KOPT-K1 (cell line): ENCODE measurements at regions not wholly inside any gene's neighbourhood (a gene's known extent, or its start where the extent isn't known, plus 50 kb on each side); places are given as distances from the start of the nearest gene placed in this dataset.

ENCODE experiments used
- H3K27ac ChIP-seq: fragments of 200-600 bp; sonication (generic); 2 replicates; pipeline ENCODE4 v1.5.1; 2016; ENCODE audit warnings: antibody characterized with exemption, mild to moderate bottlenecking, low read depth, low read length; ENCODE audit not compliant: poor library complexity, severe bottlenecking
- H3K36me3 ChIP-seq: fragments of 200-600 bp; sonication (generic); 2 replicates; pipeline ENCODE4 v1.5.1; 2017; ENCODE audit warnings: antibody characterized with exemption, mild to moderate bottlenecking, low read length, moderate library complexity; ENCODE audit not compliant: insufficient read depth
- H3K9me3 ChIP-seq: fragments of 200-600 bp; sonication (generic); 2 replicates; pipeline ENCODE4 v1.5.1; 2017; ENCODE audit warnings: antibody characterized with exemption, low read length, mild to moderate bottlenecking; ENCODE audit not compliant: insufficient read depth, poor library complexity, severe bottlenecking

GRCh38 chr18:43514747-43515146 is 237.5 kb upstream of the SYT4 start:
- Histone ChIP-seq H3K36me3 (no peaks in the 10 kb centered on the region), H3K27ac (no peak overlapping the region), H3K9me3 (peaks cover 6% of the 10 kb centered on the region)

- no peak overlapping the region for H3K27ac ChIP-seq
- peaks cover 6% of the 10 kb centered on the region for H3K9me3 ChIP-seq
- no peaks in the 10 kb centered on the region for H3K36me3 ChIP-seq
Observed at GRCh38 chr18:43515481-43515880, 238.2 kb upstream of the SYT4 start.

GRCh38 chr18:43524260-43524659 is 247.0 kb upstream of the SYT4 start:
- H3K9me3 ChIP-seq = no peaks in the 10 kb centered on the region
- H3K36me3 ChIP-seq = no peaks in the 10 kb centered on the region
- no peak overlapping the region for H3K27ac ChIP-seq

DNA sequence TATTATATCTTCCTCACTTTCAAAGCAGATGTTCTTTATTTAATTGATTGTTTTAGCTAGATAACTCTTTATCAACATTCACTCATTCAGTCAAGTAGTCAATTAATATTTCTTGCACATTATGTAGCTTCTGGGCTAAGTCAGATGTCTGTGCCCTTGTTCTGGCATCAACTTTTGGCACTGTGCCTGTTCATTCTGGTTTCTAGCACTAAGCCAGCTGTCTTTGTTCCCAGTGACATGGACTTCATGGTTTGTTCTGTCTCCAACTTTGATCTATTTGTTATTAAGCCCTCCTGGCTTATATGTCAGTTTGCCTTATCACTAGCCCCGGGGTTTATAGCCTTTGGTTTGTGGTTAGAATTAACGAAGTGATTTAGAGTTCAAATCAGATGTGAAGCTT is 247.9 kb upstream of the SYT4 start:
- no peaks in the 10 kb centered on the region for H3K9me3 ChIP-seq
- H3K27ac ChIP-seq = no peak overlapping the region
- no peaks in the 10 kb centered on the region for H3K36me3 ChIP-seq

DNA sequence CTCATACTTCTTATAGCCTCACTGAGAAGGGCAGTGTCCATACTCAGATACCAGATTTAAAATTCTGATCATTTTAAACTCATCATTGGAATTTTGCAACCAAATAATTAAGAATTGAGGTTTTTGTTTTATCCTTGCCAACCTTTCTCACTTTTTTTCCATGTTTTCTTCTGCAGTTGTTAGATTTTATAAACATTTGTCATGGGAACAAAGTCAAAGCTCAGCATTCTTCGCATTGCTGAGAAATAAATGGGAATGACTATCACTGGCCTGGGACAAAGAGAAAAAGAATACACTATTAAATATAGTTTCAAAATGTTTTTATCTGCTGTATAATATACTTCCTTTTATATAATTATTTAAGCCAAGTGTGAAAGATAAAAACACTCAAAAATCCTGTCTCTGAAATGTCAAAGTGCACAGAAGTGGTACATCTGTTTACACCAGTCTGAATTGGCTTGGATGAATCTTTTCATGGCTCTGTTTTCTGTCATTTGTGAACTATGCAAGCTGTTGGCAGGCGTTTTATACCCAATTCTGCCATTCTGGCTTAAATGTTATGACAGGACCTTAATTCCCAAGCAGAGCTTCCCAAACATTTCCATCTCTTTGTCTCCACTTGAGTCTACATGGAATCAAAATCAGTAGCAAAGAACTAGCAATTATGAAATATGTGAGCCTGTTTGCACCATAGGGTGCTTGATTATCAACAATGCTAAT is 249.3 kb upstream of the SYT4 start:
- no peaks in the 10 kb centered on the region for H3K9me3 ChIP-seq
- H3K36me3 ChIP-seq = no peaks in the 10 kb centered on the region
- no peak overlapping the region for H3K27ac ChIP-seq

DNA sequence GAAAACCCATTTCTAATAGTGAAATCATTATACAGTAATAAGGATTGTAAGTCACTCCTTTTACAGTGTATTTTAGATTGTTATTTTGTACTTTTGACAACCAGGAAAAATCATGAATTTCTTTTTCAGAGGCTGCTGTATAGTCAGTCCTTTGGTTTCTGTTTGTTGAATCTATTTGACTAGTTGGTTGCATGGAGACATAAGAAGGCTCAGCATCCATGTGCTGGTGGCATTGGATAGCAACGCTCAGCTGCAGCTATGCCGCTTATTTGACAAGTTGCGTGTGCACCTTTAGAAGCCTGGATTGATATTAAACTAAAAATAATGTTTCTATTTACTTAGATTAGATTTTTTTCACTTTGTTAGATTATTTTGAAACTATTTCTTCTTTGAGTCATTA is 254.1 kb upstream of the SYT4 start:
- Histone ChIP-seq H3K9me3 (no peaks in the 10 kb centered on the region), H3K36me3 (no peaks in the 10 kb centered on the region), H3K27ac (no peak overlapping the region)

GRCh38 chr18:43533371-43533770 is 256.1 kb upstream of the SYT4 start:
- Histone ChIP-seq H3K27ac (no peak overlapping the region), H3K36me3 (no peaks in the 10 kb centered on the region), H3K9me3 (no peaks in the 10 kb centered on the region)

DNA sequence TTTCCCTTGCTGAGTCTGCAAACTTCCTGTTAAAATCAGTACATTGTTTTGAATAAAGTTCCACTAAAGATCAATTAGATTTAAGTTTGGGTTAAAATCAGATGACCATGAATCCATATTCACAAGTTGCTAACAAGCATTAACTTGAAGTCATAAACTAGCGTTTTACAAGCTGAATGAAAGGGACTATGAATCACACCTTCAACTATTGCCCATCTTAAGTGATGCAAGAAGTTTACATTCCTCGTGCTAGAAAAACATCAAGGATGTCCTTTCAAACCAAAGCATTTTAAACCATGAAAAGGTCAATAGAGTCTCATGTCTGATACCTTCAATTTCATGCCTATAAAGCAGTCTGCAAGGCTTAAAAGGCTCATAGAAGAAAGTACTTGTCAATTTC is 257.2 kb upstream of the SYT4 start:
- Histone ChIP-seq H3K27ac (no peak overlapping the region), H3K9me3 (no peaks in the 10 kb centered on the region), H3K36me3 (no peaks in the 10 kb centered on the region)

DNA sequence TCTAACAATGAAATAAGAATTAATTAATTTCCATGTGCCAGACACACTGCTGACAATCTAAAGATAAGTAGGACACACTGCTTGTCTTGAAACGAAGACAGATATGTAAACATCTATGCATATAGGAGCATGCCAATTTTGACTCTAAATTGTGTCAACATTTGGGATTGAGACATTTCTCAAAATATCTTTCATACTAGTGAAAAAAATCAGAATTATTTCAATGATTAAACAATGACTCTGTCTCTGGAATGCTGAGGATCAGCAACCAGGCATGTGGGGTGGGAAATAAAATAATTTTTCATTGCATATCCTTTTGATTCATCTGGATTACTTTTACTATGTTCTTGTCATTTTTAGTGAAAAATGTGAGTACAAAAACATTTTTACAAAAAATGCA is 262.6 kb upstream of the SYT4 start:
- Histone ChIP-seq H3K27ac (no peak overlapping the region), H3K9me3 (no peaks in the 10 kb centered on the region), H3K36me3 (no peaks in the 10 kb centered on the region)

DNA sequence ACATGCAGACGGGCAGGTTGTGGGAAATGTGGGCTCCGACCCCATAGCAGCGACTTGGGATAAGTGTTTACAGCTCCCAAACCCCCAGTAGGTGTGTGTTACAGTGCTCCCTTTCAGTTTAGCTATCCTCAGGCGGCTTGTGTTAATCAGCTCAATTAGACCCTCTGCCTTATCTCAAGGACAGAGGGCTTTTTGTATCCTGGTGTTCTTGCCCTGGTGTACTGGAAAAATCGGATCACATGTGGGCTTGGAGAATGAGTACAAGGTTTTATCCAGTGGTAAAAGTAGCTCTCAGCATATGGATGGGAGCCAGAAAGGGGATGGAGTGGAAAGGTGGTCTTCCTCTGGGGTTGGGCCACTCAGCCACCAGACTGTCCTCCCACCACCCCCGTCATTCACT is 264.7 kb upstream of the SYT4 start:
- Histone ChIP-seq H3K27ac (no peak overlapping the region), H3K36me3 (no peaks in the 10 kb centered on the region)

DNA sequence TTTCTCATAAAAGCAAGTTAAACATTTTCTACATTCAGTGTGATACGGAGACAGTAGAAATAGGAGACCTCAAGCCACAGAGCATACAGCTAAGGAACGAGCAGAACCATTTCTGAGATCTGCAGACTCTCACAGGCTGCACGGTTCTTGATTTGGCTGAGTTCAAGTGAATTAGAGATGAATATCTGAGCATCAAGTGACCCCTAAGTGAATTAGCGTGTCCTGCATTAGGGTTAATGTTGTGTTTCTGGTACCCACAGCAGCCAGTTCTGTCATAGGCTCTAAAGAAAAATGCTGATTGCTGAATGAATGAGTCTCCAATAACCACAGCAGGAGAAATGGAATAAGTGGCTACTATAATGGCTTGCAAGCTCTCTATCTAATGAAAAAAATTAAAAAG is 265.9 kb upstream of the SYT4 start:
- Histone ChIP-seq H3K9me3 (no peaks in the 10 kb centered on the region), H3K27ac (no peak overlapping the region)

More for the DNA sequence above, 264.7 kb upstream of the SYT4 start:
- no peaks in the 10 kb centered on the region for H3K9me3 ChIP-seq

GRCh38 chr18:43547456-43547855 is 270.2 kb upstream of the SYT4 start:
- H3K9me3 ChIP-seq = no peaks in the 10 kb centered on the region
- H3K27ac ChIP-seq = no peak overlapping the region
- no peaks in the 10 kb centered on the region for H3K36me3 ChIP-seq

More for the DNA sequence above, 265.9 kb upstream of the SYT4 start:
- no peaks in the 10 kb centered on the region for H3K36me3 ChIP-seq

- no peaks in the 10 kb centered on the region for H3K36me3 ChIP-seq
- peaks cover 6% of the 10 kb centered on the region for H3K9me3 ChIP-seq
- no peak overlapping the region for H3K27ac ChIP-seq
Observed at GRCh38 chr18:43559507-43559906, 282.2 kb upstream of the SYT4 start.

DNA sequence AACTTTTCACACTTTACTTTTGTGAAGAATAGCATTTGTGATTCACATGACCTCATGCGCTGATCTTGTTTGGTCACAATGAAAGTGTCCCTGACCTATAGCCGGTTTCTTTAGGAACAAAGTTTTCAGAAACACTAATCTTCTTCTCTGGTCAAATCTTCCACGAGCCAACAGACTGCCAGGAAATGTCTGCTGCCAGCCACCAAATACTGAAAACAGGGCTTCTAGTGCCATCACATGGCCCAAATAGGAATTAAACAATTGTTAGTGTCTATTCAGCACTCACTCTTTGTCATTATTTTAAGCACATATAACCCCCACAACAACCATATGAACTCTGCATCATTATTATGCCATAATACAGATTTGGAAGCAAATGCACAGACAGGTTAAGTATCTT is 286.5 kb upstream of the SYT4 start:
- no peaks in the 10 kb centered on the region for H3K36me3 ChIP-seq
- H3K27ac ChIP-seq = no peak overlapping the region
- H3K9me3 ChIP-seq = no peaks in the 10 kb centered on the region

- Histone ChIP-seq H3K27ac (no peak overlapping the region), H3K9me3 (no peaks in the 10 kb centered on the region), H3K36me3 (no peaks in the 10 kb centered on the region)
Observed at GRCh38 chr18:43570593-43570992, 293.3 kb upstream of the SYT4 start.

- H3K9me3 ChIP-seq = no peaks in the 10 kb centered on the region
- no peak overlapping the region for H3K27ac ChIP-seq
- no peaks in the 10 kb centered on the region for H3K36me3 ChIP-seq
Observed at GRCh38 chr18:43571078-43571689, 293.9 kb upstream of the SYT4 start.
